Neural progenitor cell (in vitro differentiated cells): ENCODE measurements at regions not wholly inside any gene's neighbourhood (a gene's known extent, or its start where the extent isn't known, plus 50 kb on each side); places are given as distances from the start of the nearest gene placed in this dataset.

Experiments
- DNase-seq: peaks from one replicate; pipeline ENCODE4 v3.0.0-alpha.2; 2016; ENCODE audit warnings: low spot score
- H2AFZ ChIP-seq: fragments of 200-600 bp; sonication (generic); replicated peaks from 2 replicates; pipeline ENCODE4 v1.6.1; 2016; ENCODE audit warnings: antibody characterized with exemption
- H3F3A ChIP-seq: fragments of 200-600 bp; sonication (generic); 2 replicates; pipeline ENCODE4 v1.6.1; 2016; ENCODE audit warnings: antibody characterized with exemption, low read depth
- H3K27ac ChIP-seq: fragments of 200-600 bp; sonication (generic); 2 replicates; pipeline ENCODE4 v1.5.1; 2016; ENCODE audit warnings: mild to moderate bottlenecking
- H3K27me3 ChIP-seq: fragments of 200-600 bp; sonication (generic); 2 replicates; pipeline ENCODE4 v1.6.1; 2016; ENCODE audit warnings: mild to moderate bottlenecking, moderate library complexity
- H3K36me3 ChIP-seq: fragments of 200-600 bp; sonication (generic); 2 replicates; pipeline ENCODE4 v1.5.1; 2016
- H3K4me1 ChIP-seq: fragments of 200-600 bp; sonication (generic); 2 replicates; pipeline ENCODE4 v1.6.1; 2016; ENCODE audit warnings: mixed run types
- H3K4me2 ChIP-seq: fragments of 200-600 bp; sonication (generic); 2 replicates; pipeline ENCODE4 v1.6.1; 2016
- H3K4me3 ChIP-seq: fragments of 200-600 bp; sonication (generic); 2 replicates; pipeline ENCODE4 v1.5.1; 2016
- H3K79me2 ChIP-seq: fragments of 200-600 bp; sonication (generic); 2 replicates; pipeline ENCODE4 v1.6.1; 2016; ENCODE audit warnings: low read depth
- H3K9ac ChIP-seq: fragments of 200-600 bp; sonication (generic); 2 replicates; pipeline ENCODE4 v1.6.1; 2016
- H3K9me3 ChIP-seq: fragments of 200-600 bp; sonication (generic); 2 replicates; pipeline ENCODE4 v1.5.1; 2016; ENCODE audit warnings: low read depth
- H4K20me1 ChIP-seq: fragments of 200-600 bp; sonication (generic); 2 replicates; pipeline ENCODE4 v1.6.1; 2016; ENCODE audit warnings: low read depth
- H3K27ac Mint-ChIP-seq: 3 replicates; pipeline ENCODE4 v1.8.0; 2021; ENCODE audit warnings: mixed read lengths
- H3K27me3 Mint-ChIP-seq: 2 replicates; pipeline ENCODE4 v1.8.0; 2022; ENCODE audit warnings: low read depth, mild to moderate bottlenecking, inconsistent platforms, moderate library complexity, mixed read lengths; ENCODE audit not compliant: insufficient read depth
- H3K36me3 Mint-ChIP-seq: 3 replicates; pipeline ENCODE4 v1.8.0; 2021; ENCODE audit warnings: mixed read lengths
- H3K4me1 Mint-ChIP-seq: 3 replicates; pipeline ENCODE4 v1.8.0; 2021; ENCODE audit warnings: mixed read lengths
- H3K4me3 Mint-ChIP-seq: 3 replicates; pipeline ENCODE4 v1.8.0; 2021; ENCODE audit warnings: mild to moderate bottlenecking, moderate library complexity, mixed read lengths
- H3K9me3 Mint-ChIP-seq: 3 replicates; pipeline ENCODE4 v1.8.0; 2020; ENCODE audit warnings: mixed read lengths
- EZH2 ChIP-seq: fragments of 200-600 bp; sonication (generic); IDR thresholded peaks from 2 replicates; pipeline ENCODE4 v1.6.1; 2017; ENCODE audit warnings: antibody characterized with exemption, mild to moderate bottlenecking, moderate library complexity
- EZH2phosphoT487 ChIP-seq: fragments of 200-600 bp; sonication (generic); IDR thresholded peaks from 2 replicates; pipeline ENCODE4 v1.6.1; 2017; ENCODE audit warnings: antibody characterized with exemption
- TF ChIP-seq, protein P1 (sequence below): fragments of 200-600 bp; sonication (generic); IDR thresholded peaks from 2 replicates; pipeline ENCODE4 v1.5.1; 2017; ENCODE audit warnings: antibody characterized with exemption, mild to moderate bottlenecking

DNA sequence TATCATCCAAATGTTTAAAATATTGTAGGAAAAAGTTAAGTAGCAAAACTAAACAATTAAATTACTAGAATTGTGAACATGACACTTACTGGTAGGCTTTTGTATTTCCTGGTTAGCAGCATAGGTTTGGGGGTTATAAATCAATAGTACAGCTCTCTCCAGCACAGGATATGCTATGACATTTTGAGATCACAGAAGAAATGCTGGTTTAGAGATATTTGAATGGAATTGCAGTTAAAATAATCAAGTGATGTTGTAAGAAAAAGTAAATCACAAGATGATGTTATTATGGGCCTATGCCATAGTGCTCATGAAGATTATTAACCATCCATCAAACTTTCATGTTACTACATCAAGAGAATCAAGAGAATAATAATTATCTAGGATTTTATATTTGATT is 1079.9 kb upstream of the SLIT2 start:
- H3K4me3 Mint-ChIP-seq: no peak overlapping the region
- no peak overlapping the region for H2AFZ ChIP-seq
- no peaks in the 10 kb centered on the region for H3K4me1 Mint-ChIP-seq
- no peaks in the 10 kb centered on the region for H4K20me1 ChIP-seq
- H3K27ac ChIP-seq: no peak overlapping the region
- no peaks in the 10 kb centered on the region for H3K27me3 ChIP-seq
- H3K4me1 ChIP-seq: no peaks in the 10 kb centered on the region
- H3K4me2 ChIP-seq: no peak overlapping the region
- no peaks in the 10 kb centered on the region for H3K36me3 ChIP-seq
- H3K9me3 ChIP-seq: no peaks in the 10 kb centered on the region
- H3K36me3 Mint-ChIP-seq: no peaks in the 10 kb centered on the region
- no peak for DNase-seq
- TF ChIP-seq, protein P1, sequence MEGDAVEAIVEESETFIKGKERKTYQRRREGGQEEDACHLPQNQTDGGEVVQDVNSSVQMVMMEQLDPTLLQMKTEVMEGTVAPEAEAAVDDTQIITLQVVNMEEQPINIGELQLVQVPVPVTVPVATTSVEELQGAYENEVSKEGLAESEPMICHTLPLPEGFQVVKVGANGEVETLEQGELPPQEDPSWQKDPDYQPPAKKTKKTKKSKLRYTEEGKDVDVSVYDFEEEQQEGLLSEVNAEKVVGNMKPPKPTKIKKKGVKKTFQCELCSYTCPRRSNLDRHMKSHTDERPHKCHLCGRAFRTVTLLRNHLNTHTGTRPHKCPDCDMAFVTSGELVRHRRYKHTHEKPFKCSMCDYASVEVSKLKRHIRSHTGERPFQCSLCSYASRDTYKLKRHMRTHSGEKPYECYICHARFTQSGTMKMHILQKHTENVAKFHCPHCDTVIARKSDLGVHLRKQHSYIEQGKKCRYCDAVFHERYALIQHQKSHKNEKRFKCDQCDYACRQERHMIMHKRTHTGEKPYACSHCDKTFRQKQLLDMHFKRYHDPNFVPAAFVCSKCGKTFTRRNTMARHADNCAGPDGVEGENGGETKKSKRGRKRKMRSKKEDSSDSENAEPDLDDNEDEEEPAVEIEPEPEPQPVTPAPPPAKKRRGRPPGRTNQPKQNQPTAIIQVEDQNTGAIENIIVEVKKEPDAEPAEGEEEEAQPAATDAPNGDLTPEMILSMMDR: no peak
- TF ChIP-seq EZH2: no peak
- no peak for TF ChIP-seq EZH2phosphoT487
- H3F3A ChIP-seq: no peaks in the 10 kb centered on the region
- H3K27ac Mint-ChIP-seq: no peak overlapping the region
- no peaks in the 10 kb centered on the region for H3K79me2 ChIP-seq
- no peak overlapping the region for H3K4me3 ChIP-seq
- no peaks in the 10 kb centered on the region for H3K27me3 Mint-ChIP-seq
- no peak overlapping the region for H3K9ac ChIP-seq
- H3K9me3 Mint-ChIP-seq: peaks cover 6% of the 10 kb centered on the region

GRCh38 chr4:19167311-19167710 is 1084.4 kb upstream of the SLIT2 start:
- Histone ChIP-seq H3K27me3 (no peaks in the 10 kb centered on the region), H3K9ac (no peak overlapping the region), H3K9me3 (no peaks in the 10 kb centered on the region), H3K79me2 (no peaks in the 10 kb centered on the region), H3K4me2 (no peak overlapping the region), H4K20me1 (no peaks in the 10 kb centered on the region), H3K27ac (no peak overlapping the region), H3F3A (no peaks in the 10 kb centered on the region), H3K4me1 (no peaks in the 10 kb centered on the region), H3K4me3 (no peak overlapping the region), H2AFZ (no peak overlapping the region), H3K36me3 (no peaks in the 10 kb centered on the region)
- no peaks in the 10 kb centered on the region for H3K4me1 Mint-ChIP-seq
- no peaks in the 10 kb centered on the region for H3K36me3 Mint-ChIP-seq
- no peak for DNase-seq
- H3K9me3 Mint-ChIP-seq: peaks cover 6% of the 10 kb centered on the region
- H3K27me3 Mint-ChIP-seq: no peaks in the 10 kb centered on the region
- no peak overlapping the region for H3K27ac Mint-ChIP-seq
- TF ChIP-seq EZH2 (no peak), EZH2phosphoT487 (no peak)
- TF ChIP-seq, protein P1: no peak
- H3K4me3 Mint-ChIP-seq: no peak overlapping the region

GRCh38 chr4:19164334-19164733 is 1087.4 kb upstream of the SLIT2 start:
- Histone ChIP-seq H3K9ac (no peak overlapping the region), H4K20me1 (no peaks in the 10 kb centered on the region), H2AFZ (no peak overlapping the region), H3F3A (no peaks in the 10 kb centered on the region), H3K9me3 (no peaks in the 10 kb centered on the region), H3K36me3 (no peaks in the 10 kb centered on the region), H3K4me3 (no peak overlapping the region), H3K27me3 (no peaks in the 10 kb centered on the region), H3K79me2 (no peaks in the 10 kb centered on the region), H3K4me1 (no peaks in the 10 kb centered on the region), H3K27ac (no peak overlapping the region), H3K4me2 (no peak overlapping the region)
- H3K36me3 Mint-ChIP-seq: no peaks in the 10 kb centered on the region
- TF ChIP-seq EZH2: no peak
- TF ChIP-seq, protein P1: no peak
- TF ChIP-seq EZH2phosphoT487: no peak
- H3K4me1 Mint-ChIP-seq: no peaks in the 10 kb centered on the region
- H3K9me3 Mint-ChIP-seq: peaks cover 6% of the 10 kb centered on the region
- no peaks in the 10 kb centered on the region for H3K27me3 Mint-ChIP-seq
- H3K4me3 Mint-ChIP-seq: no peak overlapping the region
- DNase-seq: no peak
- H3K27ac Mint-ChIP-seq: no peak overlapping the region
